GM12878 (cell line): ENCODE measurements at regions not wholly inside any gene's neighbourhood (a gene's known extent, or its start where the extent isn't known, plus 50 kb on each side); places are given as distances from the start of the nearest gene placed in this dataset.

ENCODE experiments used
- ESRRA ChIP-seq: IDR thresholded peaks from 2 replicates; pipeline ENCODE4 v1.6.1; 2012; ENCODE audit warnings: mild to moderate bottlenecking, low read length, improper control_type of control experiment
- FOXK2 ChIP-seq: fragments of 450-650 bp; IDR thresholded peaks from 2 replicates; pipeline ENCODE4 v1.6.1; 2017; ENCODE audit warnings: mild to moderate bottlenecking, moderate library complexity
- POLR2A ChIP-seq: IDR thresholded peaks from 2 replicates; pipeline ENCODE4 v1.6.1; 2011; ENCODE audit warnings: low read depth, mild to moderate bottlenecking, low read length
- SMAD5 ChIP-seq: IDR thresholded peaks from 2 replicates; pipeline ENCODE4 v1.6.1; 2016; ENCODE audit warnings: antibody characterized with exemption, low read depth
- SREBF1 ChIP-seq: IDR thresholded peaks from 2 replicates; pipeline ENCODE4 v1.6.1; 2012; ENCODE audit warnings: mild to moderate bottlenecking, low read length
- TF ChIP-seq, protein P1 (sequence below), 3 experiments: IDR thresholded peaks in 2 of 3; conservative IDR thresholded peaks in 1 of 3; 2 replicates each; pipeline ENCODE4 v1.5.1; 2011; ENCODE audit warnings: low read depth in 3 of 3, low read length in 3 of 3, mild to moderate bottlenecking in 3 of 3, control low read depth in 2 of 3, moderate library complexity in 2 of 3, inconsistent platforms in 1 of 3, mixed read lengths in 1 of 3; ENCODE audit not compliant: control insufficient read depth in 2 of 3, insufficient read depth in 1 of 3; ENCODE audit errors: extremely low read depth in 1 of 3
- TF ChIP-seq, protein P2 (sequence below): fragments of 450-650 bp; formaldehyde crosslinking; IDR thresholded peaks from 2 replicates; pipeline ENCODE4 v1.4.0; 2022; ENCODE audit warnings: mild to moderate bottlenecking, moderate library complexity
- TF ChIP-seq, protein P3 (sequence below): fragments of 450-650 bp; IDR thresholded peaks from 2 replicates; pipeline ENCODE4 v1.6.1; 2017; ENCODE audit warnings: mild to moderate bottlenecking

DNA sequence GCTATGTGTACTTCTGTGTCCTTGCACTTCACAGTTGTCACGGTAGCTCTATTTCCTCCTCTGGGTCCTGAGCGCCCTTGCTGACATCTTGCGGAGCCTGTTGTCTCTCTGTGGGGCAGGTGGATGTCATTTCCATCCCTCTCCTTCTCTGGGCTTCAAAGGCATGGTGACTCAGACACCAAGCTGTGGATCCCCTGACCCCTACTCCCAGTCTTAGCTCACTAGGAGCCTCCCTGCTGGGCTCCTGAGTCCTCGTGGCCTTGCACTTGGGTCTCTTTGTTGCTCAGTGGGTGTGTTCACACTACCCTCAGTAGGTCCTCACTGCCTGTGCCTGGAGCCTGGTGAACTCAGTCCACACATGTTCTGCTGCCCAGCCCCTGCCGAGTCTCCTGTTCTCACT, 100.3 kb upstream of the PAX2 start:
- TF ChIP-seq, protein P1, sequence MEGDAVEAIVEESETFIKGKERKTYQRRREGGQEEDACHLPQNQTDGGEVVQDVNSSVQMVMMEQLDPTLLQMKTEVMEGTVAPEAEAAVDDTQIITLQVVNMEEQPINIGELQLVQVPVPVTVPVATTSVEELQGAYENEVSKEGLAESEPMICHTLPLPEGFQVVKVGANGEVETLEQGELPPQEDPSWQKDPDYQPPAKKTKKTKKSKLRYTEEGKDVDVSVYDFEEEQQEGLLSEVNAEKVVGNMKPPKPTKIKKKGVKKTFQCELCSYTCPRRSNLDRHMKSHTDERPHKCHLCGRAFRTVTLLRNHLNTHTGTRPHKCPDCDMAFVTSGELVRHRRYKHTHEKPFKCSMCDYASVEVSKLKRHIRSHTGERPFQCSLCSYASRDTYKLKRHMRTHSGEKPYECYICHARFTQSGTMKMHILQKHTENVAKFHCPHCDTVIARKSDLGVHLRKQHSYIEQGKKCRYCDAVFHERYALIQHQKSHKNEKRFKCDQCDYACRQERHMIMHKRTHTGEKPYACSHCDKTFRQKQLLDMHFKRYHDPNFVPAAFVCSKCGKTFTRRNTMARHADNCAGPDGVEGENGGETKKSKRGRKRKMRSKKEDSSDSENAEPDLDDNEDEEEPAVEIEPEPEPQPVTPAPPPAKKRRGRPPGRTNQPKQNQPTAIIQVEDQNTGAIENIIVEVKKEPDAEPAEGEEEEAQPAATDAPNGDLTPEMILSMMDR (IDR thresholded peaks at IDR 0.05 in 2 of 3, conservative IDR thresholded peaks at IDR 0.05 in 1 of 3; ENCODE audit: control insufficient read depth in 2 of 3, extremely low read depth in 1 of 3, insufficient read depth in 1 of 3, low read depth in 3 of 3, low read length in 3 of 3), result no peak
- TF ChIP-seq SMAD5, result no peak
- TF ChIP-seq, protein P2, sequence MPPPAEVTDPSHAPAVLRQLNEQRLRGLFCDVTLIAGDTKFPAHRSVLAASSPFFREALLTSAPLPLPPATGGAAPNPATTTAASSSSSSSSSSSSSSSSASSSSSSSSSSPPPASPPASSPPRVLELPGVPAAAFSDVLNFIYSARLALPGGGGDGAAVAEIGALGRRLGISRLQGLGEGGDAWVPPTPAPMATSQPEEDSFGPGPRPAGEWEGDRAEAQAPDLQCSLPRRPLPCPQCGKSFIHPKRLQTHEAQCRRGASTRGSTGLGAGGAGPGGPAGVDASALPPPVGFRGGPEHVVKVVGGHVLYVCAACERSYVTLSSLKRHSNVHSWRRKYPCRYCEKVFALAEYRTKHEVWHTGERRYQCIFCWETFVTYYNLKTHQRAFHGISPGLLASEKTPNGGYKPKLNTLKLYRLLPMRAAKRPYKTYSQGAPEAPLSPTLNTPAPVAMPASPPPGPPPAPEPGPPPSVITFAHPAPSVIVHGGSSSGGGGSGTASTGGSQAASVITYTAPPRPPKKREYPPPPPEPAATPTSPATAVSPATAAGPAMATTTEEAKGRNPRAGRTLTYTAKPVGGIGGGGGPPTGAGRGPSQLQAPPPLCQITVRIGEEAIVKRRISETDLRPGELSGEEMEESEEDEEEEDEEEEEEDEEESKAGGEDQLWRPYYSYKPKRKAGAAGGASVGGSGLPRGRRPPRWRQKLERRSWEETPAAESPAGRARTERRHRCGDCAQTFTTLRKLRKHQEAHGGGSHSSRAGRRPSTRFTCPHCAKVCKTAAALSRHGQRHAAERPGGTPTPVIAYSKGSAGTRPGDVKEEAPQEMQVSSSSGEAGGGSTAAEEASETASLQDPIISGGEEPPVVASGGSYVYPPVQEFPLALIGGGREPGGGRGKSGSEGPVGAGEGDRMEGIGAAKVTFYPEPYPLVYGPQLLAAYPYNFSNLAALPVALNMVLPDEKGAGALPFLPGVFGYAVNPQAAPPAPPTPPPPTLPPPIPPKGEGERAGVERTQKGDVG (CRISPR knock-in tag), result no peak
- no peak for TF ChIP-seq FOXK2
- TF ChIP-seq, protein P3, sequence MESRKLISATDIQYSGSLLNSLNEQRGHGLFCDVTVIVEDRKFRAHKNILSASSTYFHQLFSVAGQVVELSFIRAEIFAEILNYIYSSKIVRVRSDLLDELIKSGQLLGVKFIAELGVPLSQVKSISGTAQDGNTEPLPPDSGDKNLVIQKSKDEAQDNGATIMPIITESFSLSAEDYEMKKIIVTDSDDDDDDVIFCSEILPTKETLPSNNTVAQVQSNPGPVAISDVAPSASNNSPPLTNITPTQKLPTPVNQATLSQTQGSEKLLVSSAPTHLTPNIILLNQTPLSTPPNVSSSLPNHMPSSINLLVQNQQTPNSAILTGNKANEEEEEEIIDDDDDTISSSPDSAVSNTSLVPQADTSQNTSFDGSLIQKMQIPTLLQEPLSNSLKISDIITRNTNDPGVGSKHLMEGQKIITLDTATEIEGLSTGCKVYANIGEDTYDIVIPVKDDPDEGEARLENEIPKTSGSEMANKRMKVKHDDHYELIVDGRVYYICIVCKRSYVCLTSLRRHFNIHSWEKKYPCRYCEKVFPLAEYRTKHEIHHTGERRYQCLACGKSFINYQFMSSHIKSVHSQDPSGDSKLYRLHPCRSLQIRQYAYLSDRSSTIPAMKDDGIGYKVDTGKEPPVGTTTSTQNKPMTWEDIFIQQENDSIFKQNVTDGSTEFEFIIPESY, result no peak
- TF ChIP-seq POLR2A, result no peak
- TF ChIP-seq SREBF1, result no peak
- no peak for TF ChIP-seq ESRRA
